Endothelial cell of umbilical vein (primary cell): ENCODE measurements at regions not wholly inside any gene's neighbourhood (a gene's known extent, or its start where the extent isn't known, plus 50 kb on each side); places are given as distances from the start of the nearest gene placed in this dataset.

Experiments
- BruUV-seq: library from RNA; stranded (reverse); fragments of 400-500 nt; replicated peaks from 2 replicates; lab custom pipeline; 2021; lab: Mats Ljungman, UMichigan
- CTCF ChIA-PET: fragments of 300-600, 350-600 bp; sonication (Branson Sonifier 250); formaldehyde crosslinking; loops from one replicate; lab custom pipeline; 2021; ENCODE audit warnings: antibody characterized with exemption, inconsistent platforms; lab: Charles Lee
- POLR2A ChIA-PET: fragments of 300-600, 350-600 bp; sonication (Branson Sonifier 250); formaldehyde crosslinking; loops from one replicate; lab custom pipeline; 2021; ENCODE audit warnings: antibody characterized with exemption, inconsistent platforms; lab: Charles Lee
- DNase-seq: peaks from one replicate; pipeline ENCODE4 v3.0.0-alpha.2; 2011; ENCODE audit warnings: low read depth, low spot score
- FAIRE-seq: peaks from 2 replicates; lab custom pipeline; 2011; peaks lifted over from hg19 to GRCh38; lab: Jason Lieb, UNC
- H2AFZ ChIP-seq: 2 replicates; pipeline ENCODE4 v1.6.0; 2012; ENCODE audit warnings: low read depth, low read length, control low read depth, inconsistent platforms
- H3K27ac ChIP-seq: 2 replicates; pipeline ENCODE4 v1.5.1; 2011; ENCODE audit warnings: low read depth, mild to moderate bottlenecking, control low read depth, low read length, moderate library complexity; ENCODE audit not compliant: insufficient read depth
- H3K27me3 ChIP-seq, 2 experiments: 2 replicates each; pipeline versions ENCODE4 v1.6.0 to v1.6.1; 2011; ENCODE audit warnings: low read length in 2 of 2, mixed read lengths in 1 of 2; ENCODE audit not compliant: control insufficient read depth in 2 of 2, insufficient read depth in 2 of 2
- H3K36me3 ChIP-seq, 2 experiments: 2 replicates in 1 of 2; 3 replicates in 1 of 2; pipeline ENCODE4 v1.5.1; 2011; ENCODE audit warnings: low read length in 2 of 2, mild to moderate bottlenecking in 1 of 2, moderate library complexity in 1 of 2; ENCODE audit not compliant: control insufficient read depth in 2 of 2, insufficient read depth in 2 of 2; ENCODE audit errors: extremely low read depth in 1 of 2
- H3K4me1 ChIP-seq: 3 replicates; pipeline ENCODE4 v1.5.1; 2011; ENCODE audit warnings: mild to moderate bottlenecking, low read length; ENCODE audit not compliant: control insufficient read depth, insufficient read depth; ENCODE audit errors: extremely low read depth
- H3K4me2 ChIP-seq: 2 replicates; pipeline ENCODE4 v1.6.1; 2011; ENCODE audit warnings: low read length, control low read depth, mixed read lengths; ENCODE audit not compliant: insufficient read depth
- H3K4me3 ChIP-seq, 3 experiments: fragments of 200-600 bp in 1 of 3; sonication (generic), shearing (Covaris generic) in 1 of 3; replicated peaks in 1 of 3; 2 replicates each; pipeline ENCODE4 v1.5.1; 2011 to 2016; ENCODE audit warnings: control low read depth in 3 of 3, low read length in 3 of 3, mild to moderate bottlenecking in 2 of 3, inconsistent platforms in 1 of 3, low read depth in 1 of 3, moderate library complexity in 1 of 3; ENCODE audit not compliant: insufficient read depth in 1 of 3
- H3K79me2 ChIP-seq: 2 replicates; pipeline ENCODE4 v1.6.0; 2012; ENCODE audit warnings: low read length, inconsistent platforms; ENCODE audit not compliant: control insufficient read depth, insufficient read depth
- H3K9ac ChIP-seq: replicated peaks from 2 replicates; pipeline ENCODE3; 2011; ENCODE audit warnings: low read length, control low read depth; ENCODE audit not compliant: insufficient read depth; ENCODE audit errors: extremely low read depth
- H3K9me1 ChIP-seq: replicated peaks from 3 replicates; pipeline ENCODE4 v1.6.0; 2011; ENCODE audit warnings: mild to moderate bottlenecking, low read length; ENCODE audit not compliant: control insufficient read depth, insufficient read depth; ENCODE audit errors: extremely low read depth
- H3K9me3 ChIP-seq: replicated peaks from 2 replicates; pipeline ENCODE4 v1.5.1; 2012; ENCODE audit warnings: low read length, inconsistent platforms; ENCODE audit not compliant: control insufficient read depth, insufficient read depth
- H4K20me1 ChIP-seq: replicated peaks from 2 replicates; pipeline ENCODE3; 2011; ENCODE audit warnings: mild to moderate bottlenecking, low read length; ENCODE audit not compliant: control insufficient read depth, insufficient read depth; ENCODE audit errors: extremely low read depth
- CTCF ChIP-seq, 2 donors: IDR thresholded peaks; 1 replicate in 1 of 2; 2 replicates in 1 of 2; pipeline ENCODE4 v1.5.1; 2011; ENCODE audit warnings: low read length in 2 of 2, mild to moderate bottlenecking in 2 of 2, moderate library complexity in 2 of 2, control low read depth in 1 of 2, inconsistent platforms in 1 of 2, low read depth in 1 of 2; ENCODE audit not compliant: insufficient read depth in 1 of 2; ENCODE audit errors: extremely low read depth in 1 of 2
- EZH2 ChIP-seq: IDR thresholded peaks from 2 replicates; pipeline ENCODE4 v1.6.1; 2012; ENCODE audit warnings: borderline replicate concordance, low read depth, mild to moderate bottlenecking, moderate library complexity, low read length, inconsistent platforms; ENCODE audit not compliant: severe bottlenecking
- FOS ChIP-seq: IDR thresholded peaks from 2 replicates; pipeline ENCODE4 v1.6.1; 2011; ENCODE audit warnings: mild to moderate bottlenecking, low read length, moderate library complexity, borderline replicate concordance; ENCODE audit not compliant: insufficient read depth
- GATA2 ChIP-seq: IDR thresholded peaks from 2 replicates; pipeline ENCODE4 v1.7.0; 2011; ENCODE audit warnings: low read depth, mild to moderate bottlenecking, moderate library complexity, mixed read lengths, low read length; ENCODE audit not compliant: insufficient read length, insufficient read depth
- JUN ChIP-seq: IDR thresholded peaks from 2 replicates; pipeline ENCODE4 v1.6.1; 2011; ENCODE audit warnings: borderline replicate concordance, low read depth; ENCODE audit not compliant: insufficient read length, insufficient read depth
- MAX ChIP-seq: IDR thresholded peaks from 2 replicates; pipeline ENCODE4 v1.6.1; 2011; ENCODE audit not compliant: insufficient read depth, insufficient read length
- MYC ChIP-seq: IDR thresholded peaks from one replicate; pipeline ENCODE4 v1.6.1; 2011; ENCODE audit warnings: mild to moderate bottlenecking, low read depth, low read length
- POLR2A ChIP-seq: IDR thresholded peaks from 2 replicates; pipeline ENCODE4 v1.6.1; 2012; ENCODE audit warnings: low read depth, mild to moderate bottlenecking, control low read depth, low read length
- POLR2AphosphoS5 ChIP-seq: IDR thresholded peaks from 2 replicates; pipeline ENCODE4 v1.6.1; 2012; ENCODE audit warnings: low read depth, mild to moderate bottlenecking, control low read depth, low read length, moderate library complexity; ENCODE audit not compliant: insufficient read depth
- dilution Hi-C: fragments of 300-500 bp; cut with MboI; formaldehyde crosslinking; loops from one replicate; pipeline ENCODE4 v1.15.0; 2019; ENCODE audit warnings: low sequenced_read_pairs; ENCODE audit not compliant: extremely low pct_ligation_motif_present
- intact Hi-C: fragments of 100-400 bp; cut with micrococcal nuclease; formaldehyde crosslinking; loops from one replicate; pipeline ENCODE4 v1.10.0; 2022

GRCh38 chr13:89227356-89227755, 1556.2 kb downstream of the SLITRK5 start:
- Histone ChIP-seq H3K36me3 (no peaks in the 10 kb centered on the region), H3K9ac (no peak overlapping the region), H4K20me1 (no peaks in the 10 kb centered on the region), H3K4me1 (no peaks in the 10 kb centered on the region), H3K27ac (no peak overlapping the region), H3K4me2 (no peak overlapping the region), H3K79me2 (no peaks in the 10 kb centered on the region), H3K27me3 (no peaks in the 10 kb centered on the region), H2AFZ (no peak overlapping the region), H3K9me1 (no peaks in the 10 kb centered on the region), H3K9me3 (peaks cover under 1% of the 10 kb centered on the region), H3K4me3 (no peak overlapping the region)
- dilution Hi-C loops (no loop called here), intact Hi-C loops (no loop called here)
- ChIA-PET CTCF (no interaction called here), POLR2A (no interaction called here)
- FAIRE-seq (peak; percentile 42), DNase-seq (no peak)
- TF ChIP-seq FOS (no peak), MAX (no peak)
- BruUV-seq: no TSS peak

DNA sequence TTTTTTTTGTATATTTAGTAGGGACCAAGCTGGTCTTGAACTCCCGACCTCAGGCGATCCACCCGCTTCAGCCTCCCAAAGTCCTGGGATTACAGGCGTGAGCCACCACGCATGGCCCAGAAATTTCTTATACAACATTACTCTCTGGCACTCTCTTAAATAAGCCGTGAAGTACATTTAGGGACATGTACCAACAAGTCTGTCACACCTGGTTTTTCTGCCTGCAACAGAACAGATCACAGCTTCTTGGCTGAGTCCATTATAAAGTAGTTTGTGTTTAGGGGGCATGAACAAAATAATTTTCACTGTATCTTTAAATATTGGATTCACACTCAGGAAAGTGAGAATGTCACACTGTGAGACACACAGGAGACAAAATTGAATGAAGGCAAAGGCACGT, 1567.3 kb downstream of the SLITRK5 start:
- intact Hi-C loops: no loop called here
- H3K4me1 ChIP-seq: no peaks in the 10 kb centered on the region
- H3K27me3 ChIP-seq: no peaks in the 10 kb centered on the region
- dilution Hi-C loops: no loop called here
- no peaks in the 10 kb centered on the region for H3K9me3 ChIP-seq
- CTCF ChIA-PET: no interaction called here
- no peak overlapping the region for H3K9ac ChIP-seq
- no peaks in the 10 kb centered on the region for H4K20me1 ChIP-seq
- TF ChIP-seq MAX: no peak
- TF ChIP-seq POLR2A: no peak
- TF ChIP-seq CTCF (IDR thresholded peaks at IDR 0.05; ENCODE audit: extremely low read depth in 1 of 2, insufficient read depth in 1 of 2, low read depth in 1 of 2, low read length in 2 of 2): no peak
- TF ChIP-seq FOS: no peak
- no peak for TF ChIP-seq POLR2AphosphoS5
- TF ChIP-seq JUN: no peak
- TF ChIP-seq EZH2: no peak
- TF ChIP-seq MYC: no peak
- no peak for TF ChIP-seq GATA2
- H3K79me2 ChIP-seq: no peaks in the 10 kb centered on the region
- H3K4me3 ChIP-seq: no peak overlapping the region
- DNase-seq (no peak), FAIRE-seq (no peak)
- no peak overlapping the region for H3K27ac ChIP-seq
- no peak overlapping the region for H3K4me2 ChIP-seq
- H2AFZ ChIP-seq: no peak overlapping the region
- BruUV-seq: no TSS peak
- POLR2A ChIA-PET: no interaction called here
- no peaks in the 10 kb centered on the region for H3K9me1 ChIP-seq
- no peaks in the 10 kb centered on the region for H3K36me3 ChIP-seq
